Smooth muscle cell (in vitro differentiated cells): ENCODE measurements at regions not wholly inside any gene's neighbourhood (a gene's known extent, or its start where the extent isn't known, plus 50 kb on each side); places are given as distances from the start of the nearest gene placed in this dataset.
"Not testable (repeated sequence)": the region's sequence is repeated elsewhere in the genome, so short reads cannot be mapped to it uniquely, and the experiment has no call there.

Source experiments
- DNase-seq: peaks from one replicate; lab custom pipeline; 2025; ENCODE audit not compliant: unreplicated experiment; lab: John Stamatoyannopoulos, UW
- H2AFZ ChIP-seq: fragments of 200-600 bp; sonication (generic); 2 replicates; pipeline ENCODE4 v1.6.0; 2016; ENCODE audit warnings: antibody characterized with exemption, low read depth, mild to moderate bottlenecking
- H3F3A ChIP-seq: fragments of 200-600 bp; sonication (generic); 2 replicates; pipeline ENCODE4 v1.6.0; 2017; ENCODE audit warnings: antibody characterized with exemption, low read depth
- H3K27ac ChIP-seq: fragments of 200-600 bp; sonication (generic); 2 replicates; pipeline ENCODE4 v1.5.1; 2016; ENCODE audit warnings: low read depth, mild to moderate bottlenecking
- H3K27me3 ChIP-seq: fragments of 200-600 bp; sonication (generic); 2 replicates; pipeline ENCODE4 v1.6.1; 2016; ENCODE audit warnings: low read depth, mild to moderate bottlenecking
- H3K36me3 ChIP-seq: fragments of 200-600 bp; sonication (generic); 2 replicates; pipeline ENCODE4 v1.5.1; 2016; ENCODE audit warnings: low read depth
- H3K4me1 ChIP-seq: fragments of 200-600 bp; sonication (generic); 2 replicates; pipeline ENCODE4 v1.5.1; 2016; ENCODE audit warnings: low read depth
- H3K4me2 ChIP-seq: fragments of 200-600 bp; sonication (generic); 2 replicates; pipeline ENCODE4 v1.6.0; 2016; ENCODE audit warnings: mild to moderate bottlenecking
- H3K4me3 ChIP-seq: fragments of 200-600 bp; sonication (generic); 2 replicates; pipeline ENCODE4 v1.5.1; 2016; ENCODE audit warnings: mild to moderate bottlenecking
- H3K79me2 ChIP-seq: fragments of 200-600 bp; sonication (generic); 2 replicates; pipeline ENCODE4 v1.6.0; 2016; ENCODE audit warnings: low read depth, mild to moderate bottlenecking
- H3K9ac ChIP-seq: fragments of 200-600 bp; sonication (generic); 2 replicates; pipeline ENCODE4 v1.6.0; 2016; ENCODE audit warnings: low read depth
- H3K9me3 ChIP-seq: fragments of 200-600 bp; sonication (generic); replicated peaks from 2 replicates; pipeline ENCODE4 v1.5.1; 2016; ENCODE audit warnings: low read depth
- H4K20me1 ChIP-seq: fragments of 200-600 bp; sonication (generic); 2 replicates; pipeline ENCODE4 v1.6.0; 2016; ENCODE audit warnings: low read depth
- CTCF ChIP-seq: fragments of 200-600 bp; sonication (generic); IDR thresholded peaks from 2 replicates; pipeline ENCODE4 v1.5.1; 2017; ENCODE audit warnings: borderline replicate concordance, mild to moderate bottlenecking, antibody characterized with exemption; ENCODE audit not compliant: insufficient read depth, poor library complexity, severe bottlenecking
- WGBS: methylation state at CpG from one replicate; pipeline ENCODE4 v1.1.7; 2016; ENCODE audit warnings: low lambda C conversion rate; 5-methylcytosine and 5-hydroxymethylcytosine counted together

- Histone ChIP-seq H3K27me3 (peaks cover 5% of the 10 kb centered on the region), H3K36me3 (no peaks in the 10 kb centered on the region), H2AFZ (no peak overlapping the region), H4K20me1 (no peaks in the 10 kb centered on the region), H3K4me2 (no peak overlapping the region), H3F3A (no peaks in the 10 kb centered on the region), H3K9ac (no peak overlapping the region), H3K27ac (no peak overlapping the region), H3K4me1 (no peaks in the 10 kb centered on the region), H3K4me3 (no peak overlapping the region), H3K9me3 (no peaks in the 10 kb centered on the region), H3K79me2 (no peaks in the 10 kb centered on the region)
- TF ChIP-seq CTCF = peak; percentile 18
- DNase-seq = no peak
- 15% methylated on average over 3 of the region's 3 CpGs for WGBS
Observed at GRCh38 chr20:43404878-43405277, 52.8 kb upstream of the SRSF6 start.

GRCh38 chr20:43400882-43401281 lies 56.8 kb upstream of the SRSF6 start:
- H2AFZ ChIP-seq, H3K9ac ChIP-seq, H3K9me3 ChIP-seq, H3F3A ChIP-seq, H3K27me3 ChIP-seq, H3K4me1 ChIP-seq, DNase-seq, H3K36me3 ChIP-seq, H3K4me3 ChIP-seq, H4K20me1 ChIP-seq, H3K27ac ChIP-seq, H3K79me2 ChIP-seq, H3K4me2 ChIP-seq: not testable (repeated sequence)
- 92% methylated on average over 6 of the region's 6 CpGs for WGBS

GRCh38 chr20:43398676-43399324 lies 58.9 kb upstream of the SRSF6 start:
- Histone ChIP-seq H3K9me3 (no peaks in the 10 kb centered on the region), H4K20me1 (no peaks in the 10 kb centered on the region), H3K4me2 (no peak overlapping the region), H2AFZ (no peak overlapping the region), H3K27ac (no peak overlapping the region), H3K4me3 (no peak overlapping the region), H3K9ac (no peak overlapping the region), H3K79me2 (no peaks in the 10 kb centered on the region), H3F3A (no peaks in the 10 kb centered on the region), H3K4me1 (no peaks in the 10 kb centered on the region), H3K27me3 (no peaks in the 10 kb centered on the region), H3K36me3 (no peaks in the 10 kb centered on the region)
- no peak for TF ChIP-seq CTCF
- DNase-seq = no peak
- WGBS = 86% methylated on average over 8 of the region's 8 CpGs

- Histone ChIP-seq H3K27ac (no peak overlapping the region), H3K4me1 (no peaks in the 10 kb centered on the region), H3K4me3 (no peak overlapping the region), H2AFZ (no peak overlapping the region), H3K4me2 (no peak overlapping the region), H4K20me1 (no peaks in the 10 kb centered on the region), H3K36me3 (no peaks in the 10 kb centered on the region), H3K9me3 (no peaks in the 10 kb centered on the region), H3K79me2 (no peaks in the 10 kb centered on the region), H3K27me3 (no peaks in the 10 kb centered on the region), H3F3A (no peaks in the 10 kb centered on the region), H3K9ac (no peak overlapping the region)
- 78% methylated on average over 2 of the region's 2 CpGs for WGBS
- DNase-seq = no peak
- TF ChIP-seq CTCF = no peak
Observed at GRCh38 chr20:43397147-43397546, 60.5 kb upstream of the SRSF6 start.
